Activated naive CD8-positive, alpha-beta T cell treated with anti-CD3 and anti-CD28 coated beads, Interleukin-2, amount 50 U/mL, for 24 hours (primary cell): ENCODE measurements at regions not wholly inside any gene's neighbourhood (a gene's known extent, or its start where the extent isn't known, plus 50 kb on each side); places are given as distances from the start of the nearest gene placed in this dataset.
"Not testable (repeated sequence)": the region's sequence is repeated elsewhere in the genome, so short reads cannot be mapped to it uniquely, and the experiment has no call there.

ENCODE experiments used
- ATAC-seq: fragments of 150-1000 bp; cut with Tn5 transposase; one replicate; pipeline ENCODE4 v1.10.0; 2021
- DNase-seq: peaks from one replicate; pipeline ENCODE4 v3.0.0; 2021
- H3K27ac Mint-ChIP-seq: one replicate; pipeline ENCODE4 v1.8.0; 2021; ENCODE audit warnings: mild to moderate bottlenecking, mixed read lengths
- H3K27me3 Mint-ChIP-seq: one replicate; pipeline ENCODE4 v1.8.0; 2021; ENCODE audit warnings: mixed read lengths
- H3K36me3 Mint-ChIP-seq: one replicate; pipeline ENCODE4 v1.8.0; 2021; ENCODE audit warnings: low read depth, mixed read lengths
- H3K4me1 Mint-ChIP-seq: one replicate; pipeline ENCODE4 v1.8.0; 2021; ENCODE audit warnings: mixed read lengths
- H3K4me3 Mint-ChIP-seq: one replicate; pipeline ENCODE4 v1.8.0; 2021; ENCODE audit warnings: mild to moderate bottlenecking, moderate library complexity, mixed read lengths
- H3K9me3 Mint-ChIP-seq: one replicate; pipeline ENCODE4 v1.8.0; 2021; ENCODE audit warnings: mixed read lengths

GRCh38 chr14:84445486-84445885 lies 1084.5 kb upstream of the FLRT2 start:
- H3K4me1 Mint-ChIP-seq: no peaks in the 10 kb centered on the region
- H3K9me3 Mint-ChIP-seq: peaks cover 6% of the 10 kb centered on the region
- no peak overlapping the region for H3K27ac Mint-ChIP-seq
- ATAC-seq (no peak), DNase-seq (no peak)
- no peaks in the 10 kb centered on the region for H3K27me3 Mint-ChIP-seq
- no peak overlapping the region for H3K4me3 Mint-ChIP-seq
- no peaks in the 10 kb centered on the region for H3K36me3 Mint-ChIP-seq

GRCh38 chr14:84446250-84446649 lies 1083.7 kb upstream of the FLRT2 start:
- Mint-ChIP-seq H3K4me3 (no peak overlapping the region), H3K27ac (no peak overlapping the region), H3K36me3 (no peaks in the 10 kb centered on the region)

DNA sequence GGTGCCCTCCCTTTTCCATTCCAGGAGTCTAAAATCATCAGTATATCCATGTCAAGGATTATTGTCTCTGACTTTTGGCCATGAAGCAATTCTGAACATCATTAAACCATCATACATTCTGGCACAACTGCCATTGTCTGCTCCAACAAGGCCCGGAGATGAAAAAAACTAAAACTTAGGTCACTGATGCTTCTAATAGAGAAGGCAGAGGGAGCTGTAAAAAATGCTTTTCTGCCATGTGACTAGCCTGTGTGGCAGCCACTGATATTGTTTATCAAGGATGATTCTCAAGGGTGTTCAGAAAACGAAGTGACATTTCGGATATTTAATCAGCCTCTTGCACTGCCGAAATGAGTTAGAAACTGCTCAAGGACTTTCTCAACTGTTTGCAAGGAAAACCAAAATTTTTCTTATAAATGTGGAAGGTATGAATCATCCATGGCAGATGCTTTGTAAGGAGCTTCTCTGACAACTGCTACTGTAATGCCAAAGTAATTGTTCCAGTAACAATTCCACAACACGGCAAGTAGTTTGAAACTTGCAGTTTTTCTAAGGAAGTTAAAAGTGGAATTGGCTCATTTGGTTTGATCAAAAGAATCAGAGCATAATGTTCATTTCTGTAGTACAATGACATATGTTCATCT lies 1076.5 kb upstream of the FLRT2 start:
- Mint-ChIP-seq H3K4me3 (no peak overlapping the region), H3K9me3 (peaks cover 11% of the 10 kb centered on the region), H3K36me3 (no peaks in the 10 kb centered on the region), H3K4me1 (no peaks in the 10 kb centered on the region), H3K27me3 (no peaks in the 10 kb centered on the region), H3K27ac (no peak overlapping the region)
- no peak for ATAC-seq
- DNase-seq: no peak

More at GRCh38 chr14:84446250-84446649, 1083.7 kb upstream of the FLRT2 start:
- Mint-ChIP-seq H3K27me3 (no peaks in the 10 kb centered on the region), H3K9me3 (peaks cover 6% of the 10 kb centered on the region), H3K4me1 (no peaks in the 10 kb centered on the region)
- ATAC-seq (no peak), DNase-seq (no peak)

GRCh38 chr14:84454114-84454513 lies 1075.8 kb upstream of the FLRT2 start:
- no peaks in the 10 kb centered on the region for H3K36me3 Mint-ChIP-seq
- no peak overlapping the region for H3K4me3 Mint-ChIP-seq
- no peaks in the 10 kb centered on the region for H3K4me1 Mint-ChIP-seq
- H3K27me3 Mint-ChIP-seq: no peaks in the 10 kb centered on the region
- peaks cover 11% of the 10 kb centered on the region for H3K9me3 Mint-ChIP-seq
- H3K27ac Mint-ChIP-seq: no peak overlapping the region
- DNase-seq (no peak), ATAC-seq (no peak)

GRCh38 chr14:84456946-84457345 lies 1073.0 kb upstream of the FLRT2 start:
- no peak overlapping the region for H3K27ac Mint-ChIP-seq
- H3K9me3 Mint-ChIP-seq: peaks cover 11% of the 10 kb centered on the region
- no peaks in the 10 kb centered on the region for H3K27me3 Mint-ChIP-seq

DNA sequence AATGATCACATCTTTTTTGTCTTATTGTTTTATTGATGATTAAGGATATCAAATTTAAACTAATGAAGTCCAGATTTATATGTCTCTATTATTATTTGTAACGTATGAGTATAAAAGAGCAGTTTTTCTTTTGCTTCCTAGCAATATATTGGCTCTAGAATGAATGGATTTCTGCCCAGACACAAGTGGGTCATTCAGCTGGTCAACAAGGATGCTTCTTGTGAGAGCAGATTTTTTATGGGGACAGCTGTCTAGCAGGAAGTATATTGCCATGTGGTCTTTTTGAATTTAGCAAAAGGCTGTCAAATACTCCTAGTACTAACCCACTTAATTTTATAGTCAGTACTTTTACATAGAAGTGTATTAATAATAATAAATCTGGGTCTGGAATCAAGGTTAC lies 1071.1 kb upstream of the FLRT2 start:
- no peak for ATAC-seq
- H3K36me3 Mint-ChIP-seq: no peaks in the 10 kb centered on the region
- H3K4me1 Mint-ChIP-seq: no peaks in the 10 kb centered on the region
- H3K4me3 Mint-ChIP-seq: no peak overlapping the region
- peaks cover 4% of the 10 kb centered on the region for H3K9me3 Mint-ChIP-seq
- DNase-seq: no peak
- H3K27me3 Mint-ChIP-seq: no peaks in the 10 kb centered on the region
- H3K27ac Mint-ChIP-seq: no peak overlapping the region

More at GRCh38 chr14:84456946-84457345, 1073.0 kb upstream of the FLRT2 start:
- Mint-ChIP-seq H3K4me1 (no peaks in the 10 kb centered on the region), H3K4me3 (no peak overlapping the region), H3K36me3 (no peaks in the 10 kb centered on the region)
- DNase-seq (no peak), ATAC-seq (no peak)

- no peaks in the 10 kb centered on the region for H3K27me3 Mint-ChIP-seq
- ATAC-seq (no peak), DNase-seq (no peak)
- no peak overlapping the region for H3K27ac Mint-ChIP-seq
- no peaks in the 10 kb centered on the region for H3K36me3 Mint-ChIP-seq
- H3K9me3 Mint-ChIP-seq: no peaks in the 10 kb centered on the region
- no peak overlapping the region for H3K4me3 Mint-ChIP-seq
- no peaks in the 10 kb centered on the region for H3K4me1 Mint-ChIP-seq
Observed at GRCh38 chr14:84465880-84466279, 1064.1 kb upstream of the FLRT2 start.

DNA sequence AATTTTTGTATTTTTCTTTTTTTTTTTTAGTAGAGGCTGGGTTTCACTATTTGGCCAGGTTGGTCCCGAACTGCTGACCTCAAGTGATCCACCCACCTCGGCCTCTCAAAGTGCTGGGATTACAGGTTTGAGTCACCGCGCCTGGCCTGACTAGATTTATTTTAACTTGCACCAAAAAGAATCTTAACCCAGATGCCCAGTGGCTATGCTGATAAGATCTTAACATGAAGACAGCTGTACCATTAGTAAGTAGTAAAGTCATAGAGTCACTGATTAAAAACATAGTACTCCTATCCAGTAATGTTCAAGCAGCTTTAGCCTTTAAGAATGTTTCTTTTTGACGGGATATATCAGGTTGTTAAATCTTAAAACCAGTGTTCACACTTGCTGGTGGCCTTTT lies 1061.8 kb upstream of the FLRT2 start:
- no peak for ATAC-seq
- Mint-ChIP-seq H3K27ac (no peak overlapping the region), H3K27me3 (no peaks in the 10 kb centered on the region), H3K4me1 (no peaks in the 10 kb centered on the region), H3K36me3 (no peaks in the 10 kb centered on the region), H3K4me3 (no peak overlapping the region), H3K9me3 (peaks cover 5% of the 10 kb centered on the region)
- DNase-seq: no peak

GRCh38 chr14:84477996-84478395 lies 1051.9 kb upstream of the FLRT2 start:
- no peaks in the 10 kb centered on the region for H3K36me3 Mint-ChIP-seq

GRCh38 chr14:84482256-84483071 lies 1047.5 kb upstream of the FLRT2 start:
- Mint-ChIP-seq H3K36me3 (no peaks in the 10 kb centered on the region), H3K4me3 (no peak overlapping the region), H3K4me1 (no peaks in the 10 kb centered on the region), H3K27me3 (no peaks in the 10 kb centered on the region), H3K27ac (no peak overlapping the region), H3K9me3 (peaks cover 14% of the 10 kb centered on the region)
- ATAC-seq (no peak), DNase-seq (no peak)

More at GRCh38 chr14:84477996-84478395, 1051.9 kb upstream of the FLRT2 start:
- Mint-ChIP-seq H3K4me3 (no peak overlapping the region), H3K27me3 (no peaks in the 10 kb centered on the region), H3K4me1 (no peaks in the 10 kb centered on the region), H3K27ac (no peak overlapping the region), H3K9me3 (peaks cover 17% of the 10 kb centered on the region)
- ATAC-seq: no peak
- DNase-seq: no peak

- ATAC-seq: no peak
- H3K27ac Mint-ChIP-seq: no peak overlapping the region
- H3K36me3 Mint-ChIP-seq: no peaks in the 10 kb centered on the region
- H3K4me3 Mint-ChIP-seq: no peak overlapping the region
- DNase-seq: no peak
- H3K9me3 Mint-ChIP-seq: peaks cover 19% of the 10 kb centered on the region
- H3K27me3 Mint-ChIP-seq: no peaks in the 10 kb centered on the region
- no peaks in the 10 kb centered on the region for H3K4me1 Mint-ChIP-seq
Observed at GRCh38 chr14:84483072-84483420, 1046.9 kb upstream of the FLRT2 start.

- H3K36me3 Mint-ChIP-seq: not testable (repeated sequence)
Observed at GRCh38 chr14:84484243-84484642, 1045.7 kb upstream of the FLRT2 start.

DNA sequence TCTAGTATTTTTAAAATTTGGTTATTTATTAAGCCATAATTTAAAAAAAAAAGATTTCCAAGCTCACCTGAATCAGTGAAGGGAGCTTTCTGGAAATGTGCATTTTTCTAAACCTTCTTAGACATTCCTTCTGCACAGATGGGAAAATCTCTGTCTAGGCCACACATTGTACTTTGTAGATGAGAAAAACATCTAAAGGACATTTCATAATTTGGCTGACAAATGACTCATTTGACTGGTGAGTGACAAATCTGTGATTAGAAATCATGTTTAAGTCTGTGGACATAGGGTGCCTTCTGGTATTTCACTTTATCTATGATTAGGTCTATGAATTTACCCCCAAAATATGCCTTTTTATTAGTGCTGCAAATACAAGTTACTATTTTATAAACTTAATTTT lies 1044.9 kb upstream of the FLRT2 start:
- H3K4me3 Mint-ChIP-seq: no peak overlapping the region
- H3K27me3 Mint-ChIP-seq: no peaks in the 10 kb centered on the region
- H3K27ac Mint-ChIP-seq: no peak overlapping the region
- no peaks in the 10 kb centered on the region for H3K4me1 Mint-ChIP-seq
- ATAC-seq (no peak), DNase-seq (no peak)
- no peaks in the 10 kb centered on the region for H3K36me3 Mint-ChIP-seq
- H3K9me3 Mint-ChIP-seq: peaks cover 24% of the 10 kb centered on the region

More at GRCh38 chr14:84484243-84484642, 1045.7 kb upstream of the FLRT2 start:
- not testable (repeated sequence) for ATAC-seq, H3K27me3 Mint-ChIP-seq, H3K27ac Mint-ChIP-seq, H3K4me1 Mint-ChIP-seq, H3K4me3 Mint-ChIP-seq, DNase-seq
- H3K9me3 Mint-ChIP-seq: peaks cover 24% of the 10 kb centered on the region

- no peak overlapping the region for H3K27ac Mint-ChIP-seq
- H3K9me3 Mint-ChIP-seq: peaks cover 22% of the 10 kb centered on the region
- H3K27me3 Mint-ChIP-seq: no peaks in the 10 kb centered on the region
- no peaks in the 10 kb centered on the region for H3K36me3 Mint-ChIP-seq
- H3K4me1 Mint-ChIP-seq: no peaks in the 10 kb centered on the region
- ATAC-seq: no peak
- H3K4me3 Mint-ChIP-seq: no peak overlapping the region
- DNase-seq: no peak
Observed at GRCh38 chr14:84490081-84490480, 1039.9 kb upstream of the FLRT2 start.

GRCh38 chr14:84492685-84493084 lies 1037.3 kb upstream of the FLRT2 start:
- H3K4me3 Mint-ChIP-seq: no peak overlapping the region
- H3K4me1 Mint-ChIP-seq: no peaks in the 10 kb centered on the region
- DNase-seq: no peak
- no peak for ATAC-seq
- no peaks in the 10 kb centered on the region for H3K27me3 Mint-ChIP-seq
- no peak overlapping the region for H3K27ac Mint-ChIP-seq
- H3K36me3 Mint-ChIP-seq: no peaks in the 10 kb centered on the region
- H3K9me3 Mint-ChIP-seq: peaks cover 22% of the 10 kb centered on the region
